Activated B cell treated with CpG ODN at 0.5 μM for 24 hours (primary cell): ENCODE measurements at regions not wholly inside any gene's neighbourhood (a gene's known extent, or its start where the extent isn't known, plus 50 kb on each side); places are given as distances from the start of the nearest gene placed in this dataset.
A peak's percentile ranks its signal among the peaks of the same experiment; 100 is the strongest.

Source experiments
- ATAC-seq: fragments of 200-7000 bp; cut with Tn5 transposase; one replicate; pipeline ENCODE4 v1.10.0; 2021; ENCODE audit warnings: low read depth, mild to moderate bottlenecking, moderate library complexity
- CTCF ChIA-PET: fragments of 350-600 bp; sonication (Branson Sonifier 250); formaldehyde crosslinking; loops from one replicate; lab custom pipeline; 2021; ENCODE audit warnings: antibody characterized with exemption; lab: Charles Lee
- POLR2A ChIA-PET: fragments of 350-600 bp; sonication (Branson Sonifier 250); formaldehyde crosslinking; loops from one replicate; lab custom pipeline; 2021; ENCODE audit warnings: antibody characterized with exemption; lab: Charles Lee
- DNase-seq: peaks from one replicate; pipeline ENCODE4 v3.0.0; 2022
- H3K27ac Mint-ChIP-seq: one replicate; pipeline ENCODE4 v1.8.0; 2020; ENCODE audit warnings: mixed read lengths
- H3K27me3 Mint-ChIP-seq: one replicate; pipeline ENCODE4 v1.8.0; 2021; ENCODE audit warnings: mixed read lengths
- H3K36me3 Mint-ChIP-seq: one replicate; pipeline ENCODE4 v1.8.0; 2021; ENCODE audit warnings: low read depth, mixed read lengths
- H3K4me1 Mint-ChIP-seq: one replicate; pipeline ENCODE4 v1.8.0; 2021; ENCODE audit warnings: mixed read lengths
- H3K4me3 Mint-ChIP-seq: one replicate; pipeline ENCODE4 v1.8.0; 2020; ENCODE audit warnings: mild to moderate bottlenecking, mixed read lengths
- H3K9me3 Mint-ChIP-seq: one replicate; pipeline ENCODE4 v1.8.0; 2020; ENCODE audit warnings: mixed read lengths
- CTCF ChIP-seq: fragments of 200-600 bp; IDR thresholded peaks from one replicate; pipeline ENCODE4 v1.8.0; 2022; ENCODE audit warnings: antibody characterized with exemption, mild to moderate bottlenecking
- intact Hi-C: fragments of 100-400 bp; cut with micrococcal nuclease; formaldehyde crosslinking; loops from one replicate; pipeline ENCODE4 v1.15.1; 2024

GRCh38 chr11:104410336-104410735 lies 246.4 kb upstream of the PDGFD start:
- no peak overlapping the region for H3K4me3 Mint-ChIP-seq
- POLR2A ChIA-PET = no interaction called here
- no peaks in the 10 kb centered on the region for H3K9me3 Mint-ChIP-seq
- intact Hi-C loops = no loop called here
- DNase-seq = no peak
- H3K27ac Mint-ChIP-seq = no peak overlapping the region
- CTCF ChIA-PET = no interaction called here
- H3K4me1 Mint-ChIP-seq = no peaks in the 10 kb centered on the region
- no peak for ATAC-seq
- H3K36me3 Mint-ChIP-seq = no peaks in the 10 kb centered on the region
- H3K27me3 Mint-ChIP-seq = no peaks in the 10 kb centered on the region
- no peak for TF ChIP-seq CTCF

GRCh38 chr11:104408630-104409029 lies 244.7 kb upstream of the PDGFD start:
- H3K9me3 Mint-ChIP-seq = no peaks in the 10 kb centered on the region
- no peaks in the 10 kb centered on the region for H3K27me3 Mint-ChIP-seq
- H3K4me3 Mint-ChIP-seq = no peak overlapping the region
- intact Hi-C loops = no loop called here
- ChIA-PET CTCF (no interaction called here), POLR2A (no interaction called here)
- no peak for ATAC-seq
- no peak overlapping the region for H3K27ac Mint-ChIP-seq
- no peak for TF ChIP-seq CTCF
- no peaks in the 10 kb centered on the region for H3K36me3 Mint-ChIP-seq
- H3K4me1 Mint-ChIP-seq = no peaks in the 10 kb centered on the region
- DNase-seq = no peak

GRCh38 chr11:104405277-104405676 lies 241.3 kb upstream of the PDGFD start:
- ATAC-seq (no peak), DNase-seq (no peak)
- Mint-ChIP-seq H3K9me3 (no peaks in the 10 kb centered on the region), H3K4me3 (no peak overlapping the region), H3K4me1 (peaks cover 7% of the 10 kb centered on the region), H3K36me3 (no peaks in the 10 kb centered on the region), H3K27me3 (no peaks in the 10 kb centered on the region), H3K27ac (no peak overlapping the region)
- intact Hi-C loops = no loop called here
- CTCF ChIA-PET = no interaction called here
- POLR2A ChIA-PET = no interaction called here
- no peak for TF ChIP-seq CTCF

- no peak for TF ChIP-seq CTCF
- no peak for DNase-seq
- ChIA-PET CTCF (no interaction called here), POLR2A (no interaction called here)
- intact Hi-C loops = no loop called here
- no peak for ATAC-seq
- peaks cover 7% of the 10 kb centered on the region for H3K4me1 Mint-ChIP-seq
- no peaks in the 10 kb centered on the region for H3K36me3 Mint-ChIP-seq
- no peaks in the 10 kb centered on the region for H3K9me3 Mint-ChIP-seq
- H3K27me3 Mint-ChIP-seq = no peaks in the 10 kb centered on the region
- no peak overlapping the region for H3K27ac Mint-ChIP-seq
- no peak overlapping the region for H3K4me3 Mint-ChIP-seq
These were observed 240.6 kb upstream of the PDGFD start for GRCh38 chr11:104404231-104405175.

GRCh38 chr11:104402812-104403521 lies 239.0 kb upstream of the PDGFD start:
- no peak for DNase-seq
- POLR2A ChIA-PET = no interaction called here
- Mint-ChIP-seq H3K27ac (no peak overlapping the region), H3K27me3 (no peaks in the 10 kb centered on the region), H3K9me3 (no peaks in the 10 kb centered on the region), H3K36me3 (no peaks in the 10 kb centered on the region), H3K4me1 (peaks cover 7% of the 10 kb centered on the region), H3K4me3 (no peak overlapping the region)
- TF ChIP-seq CTCF = no peak
- intact Hi-C loops = loop anchor here (1.0 kb wide), 1 partner anchor 8 kb away; no protein-coding TSS in a partner anchor
- CTCF ChIA-PET = no interaction called here
- ATAC-seq = peak; percentile 65
